ENCODE measurements at regions not wholly inside any gene's neighbourhood (a gene's known extent, or its start where the extent isn't known, plus 50 kb on each side); places are given as distances from the start of the nearest gene placed in this dataset.

DNA sequence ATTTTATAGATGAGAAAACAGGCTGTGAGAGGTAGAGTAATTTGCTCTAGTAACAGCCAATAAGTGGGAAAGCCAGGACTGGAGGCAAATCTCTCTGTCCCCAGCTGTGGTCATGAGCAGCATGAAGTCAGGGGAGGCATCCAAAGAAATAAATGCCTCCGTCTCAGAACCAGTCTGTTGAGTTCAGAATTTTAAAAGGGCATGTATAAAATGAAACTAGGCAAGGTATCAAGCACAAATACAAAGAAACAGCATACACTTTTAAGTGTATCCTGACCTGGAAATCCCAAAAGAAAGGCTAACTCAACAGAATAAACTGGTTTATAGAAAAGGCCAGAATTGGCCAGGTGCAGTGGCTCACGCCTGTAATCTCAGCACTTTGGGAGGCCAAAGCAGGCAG, 120.0 kb upstream of the B3GALT2 start:
- TF ChIP-seq, protein P1, sequence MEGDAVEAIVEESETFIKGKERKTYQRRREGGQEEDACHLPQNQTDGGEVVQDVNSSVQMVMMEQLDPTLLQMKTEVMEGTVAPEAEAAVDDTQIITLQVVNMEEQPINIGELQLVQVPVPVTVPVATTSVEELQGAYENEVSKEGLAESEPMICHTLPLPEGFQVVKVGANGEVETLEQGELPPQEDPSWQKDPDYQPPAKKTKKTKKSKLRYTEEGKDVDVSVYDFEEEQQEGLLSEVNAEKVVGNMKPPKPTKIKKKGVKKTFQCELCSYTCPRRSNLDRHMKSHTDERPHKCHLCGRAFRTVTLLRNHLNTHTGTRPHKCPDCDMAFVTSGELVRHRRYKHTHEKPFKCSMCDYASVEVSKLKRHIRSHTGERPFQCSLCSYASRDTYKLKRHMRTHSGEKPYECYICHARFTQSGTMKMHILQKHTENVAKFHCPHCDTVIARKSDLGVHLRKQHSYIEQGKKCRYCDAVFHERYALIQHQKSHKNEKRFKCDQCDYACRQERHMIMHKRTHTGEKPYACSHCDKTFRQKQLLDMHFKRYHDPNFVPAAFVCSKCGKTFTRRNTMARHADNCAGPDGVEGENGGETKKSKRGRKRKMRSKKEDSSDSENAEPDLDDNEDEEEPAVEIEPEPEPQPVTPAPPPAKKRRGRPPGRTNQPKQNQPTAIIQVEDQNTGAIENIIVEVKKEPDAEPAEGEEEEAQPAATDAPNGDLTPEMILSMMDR (conservative IDR thresholded peaks at IDR 0.05; ENCODE audit: control insufficient read depth, insufficient read depth, low read depth, low read length): no peak
- no peak overlapping the region for H3K4me3 ChIP-seq (ENCODE audit: control insufficient read depth, low read depth, low read length)
- no peak for DNase-seq (ENCODE audit: low read depth)
